HEK293T (cell line): ENCODE measurements at regions not wholly inside any gene's neighbourhood (a gene's known extent, or its start where the extent isn't known, plus 50 kb on each side); places are given as distances from the start of the nearest gene placed in this dataset.

ENCODE experiments used
- ARNT ChIP-seq: fragments of 450-650 bp; IDR thresholded peaks from 2 replicates; pipeline ENCODE4 v1.6.1; 2017; ENCODE audit warnings: mild to moderate bottlenecking
- BHLHE40 ChIP-seq: fragments of 450-650 bp; IDR thresholded peaks from 2 replicates; pipeline ENCODE4 v1.6.1; 2016; ENCODE audit warnings: mild to moderate bottlenecking, moderate library complexity, borderline replicate concordance
- CTBP1 ChIP-seq: fragments of 450-650 bp; IDR thresholded peaks from 2 replicates; pipeline ENCODE4 v1.6.1; 2016; ENCODE audit warnings: borderline replicate concordance
- ELF4 ChIP-seq: fragments of 450-650 bp; IDR thresholded peaks from 2 replicates; pipeline ENCODE4 v1.6.1; 2017; ENCODE audit warnings: antibody characterized with exemption
- FOXA1 ChIP-seq: fragments of 450-650 bp; IDR thresholded peaks from 2 replicates; pipeline ENCODE4 v1.6.1; 2016; ENCODE audit warnings: mild to moderate bottlenecking
- HDGF ChIP-seq: fragments of 450-650 bp; IDR thresholded peaks from 2 replicates; pipeline ENCODE4 v1.6.1; 2017; ENCODE audit warnings: antibody characterized with exemption, borderline replicate concordance
- L3MBTL2 ChIP-seq: fragments of 450-650 bp; conservative IDR thresholded peaks from 2 replicates; pipeline ENCODE4 v1.6.1; 2016; ENCODE audit warnings: mild to moderate bottlenecking
- LEF1 ChIP-seq: fragments of 450-650 bp; IDR thresholded peaks from 2 replicates; pipeline ENCODE4 v1.6.1; 2017; ENCODE audit warnings: mild to moderate bottlenecking, borderline replicate concordance
- PKNOX1 ChIP-seq: fragments of 450-650 bp; IDR thresholded peaks from 2 replicates; pipeline ENCODE4 v1.6.1; 2016
- SP1 ChIP-seq: fragments of 450-650 bp; IDR thresholded peaks from 2 replicates; pipeline ENCODE4 v1.6.1; 2017
- SUZ12 ChIP-seq: fragments of 450-650 bp; IDR thresholded peaks from 2 replicates; pipeline ENCODE4 v1.6.1; 2016; ENCODE audit warnings: mild to moderate bottlenecking
- ZNF384 ChIP-seq: fragments of 450-650 bp; IDR thresholded peaks from 2 replicates; pipeline ENCODE4 v1.6.1; 2016

GRCh38 chr13:50275392-50276063 is 260.3 kb downstream of the KCNRG start:
- TF ChIP-seq ARNT, result no peak
- TF ChIP-seq SUZ12, result no peak
- TF ChIP-seq BHLHE40, result no peak
- no peak for TF ChIP-seq L3MBTL2
- no peak for TF ChIP-seq FOXA1
- no peak for TF ChIP-seq LEF1
- TF ChIP-seq HDGF, result no peak
- TF ChIP-seq CTBP1, result no peak
- TF ChIP-seq SP1, result no peak
- no peak for TF ChIP-seq ZNF384
- TF ChIP-seq ELF4, result no peak
- TF ChIP-seq PKNOX1, result no peak
